ENCODE measurements at regions not wholly inside any gene's neighbourhood (a gene's known extent, or its start where the extent isn't known, plus 50 kb on each side); places are given as distances from the start of the nearest gene placed in this dataset.
"Not testable (repeated sequence)": the region's sequence is repeated elsewhere in the genome, so short reads cannot be mapped to it uniquely, and the experiment has no call there.

- no peak for DNase-seq
Measured at GRCh38 chr18:57951999-57952774, 91.8 kb upstream of the NEDD4L start.

GRCh38 chr18:57951117-57951796, 92.8 kb upstream of the NEDD4L start:
- DNase-seq: no peak

GRCh38 chr18:57950542-57950941, 93.5 kb upstream of the NEDD4L start:
- DNase-seq: no peak

- not testable (repeated sequence) for DNase-seq
Measured at GRCh38 chr18:57949335-57949734, 94.7 kb upstream of the NEDD4L start.

DNA sequence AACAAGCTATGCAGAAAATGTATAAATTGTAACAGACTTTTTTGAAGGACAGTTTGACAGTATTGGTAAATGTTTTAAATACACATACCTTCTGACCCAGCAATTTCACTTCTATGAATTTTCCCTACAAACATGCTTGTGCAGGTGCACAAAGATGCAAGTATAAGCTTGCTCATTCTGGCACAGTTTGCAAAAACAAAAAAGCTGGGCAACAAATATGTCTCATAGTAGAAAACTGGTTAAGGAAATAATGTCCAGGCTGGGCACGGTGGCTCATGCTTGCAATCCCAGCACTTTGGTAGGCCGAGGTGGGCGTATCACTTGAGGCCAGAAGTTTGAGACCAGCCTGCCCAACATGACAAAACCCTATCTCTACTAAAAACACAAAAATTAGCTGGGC, 96.9 kb upstream of the NEDD4L start:
- no peak for DNase-seq

DNA sequence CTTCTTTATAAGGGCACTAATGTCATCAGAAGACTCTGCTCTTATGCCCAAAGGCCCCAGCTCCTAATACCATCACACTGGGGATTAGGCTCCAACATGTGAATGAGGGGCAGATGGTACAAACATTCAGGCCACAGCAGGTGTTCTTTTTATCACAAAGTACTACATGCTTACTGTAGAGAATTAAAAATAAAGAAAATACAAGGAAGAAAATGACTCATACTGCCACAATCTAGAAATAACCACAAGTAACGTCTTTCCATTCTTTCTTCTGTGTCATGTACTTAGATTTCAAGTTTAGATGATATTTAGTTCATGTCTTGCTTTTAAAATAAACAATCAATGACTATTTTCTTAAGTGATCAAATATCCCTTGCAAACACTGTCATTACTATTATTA, 100.3 kb upstream of the NEDD4L start:
- no peak for DNase-seq

DNA sequence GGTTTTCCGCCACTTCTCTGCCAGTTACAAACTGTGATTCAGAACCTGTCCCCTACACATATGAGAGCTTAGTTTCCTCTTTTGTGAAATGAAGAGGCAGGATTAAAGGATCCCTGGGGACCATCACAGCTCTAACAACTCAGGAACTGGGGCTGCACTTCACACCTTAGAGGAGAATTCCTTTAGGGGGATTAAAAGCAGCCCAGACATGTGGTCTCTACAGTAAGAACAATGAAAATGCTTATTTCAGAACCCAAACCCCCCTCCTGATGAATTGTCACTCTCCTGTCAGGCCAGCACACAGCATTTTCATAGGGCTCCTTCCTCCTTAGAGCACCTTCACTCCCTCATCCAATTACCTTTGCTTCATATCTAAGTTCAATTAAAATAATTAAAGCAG, 101.5 kb upstream of the NEDD4L start:
- no peak for DNase-seq

- DNase-seq: no peak
Measured at GRCh38 chr18:57941841-57942489, 102.1 kb upstream of the NEDD4L start.

- no peak for DNase-seq
Measured at GRCh38 chr18:57940166-57940660, 103.8 kb upstream of the NEDD4L start.

GRCh38 chr18:57934375-57934774, 109.7 kb upstream of the NEDD4L start:
- not testable (repeated sequence) for DNase-seq

GRCh38 chr18:57931038-57931437, 113.0 kb upstream of the NEDD4L start:
- no peak for DNase-seq

GRCh38 chr18:57930476-57930875, 113.5 kb upstream of the NEDD4L start:
- no peak for DNase-seq

- DNase-seq: no peak
Measured at GRCh38 chr18:57929922-57930321, 114.1 kb upstream of the NEDD4L start.

GRCh38 chr18:57928466-57928865, 115.6 kb upstream of the NEDD4L start:
- DNase-seq: no peak

- no peak for DNase-seq
Measured at GRCh38 chr18:57927511-57927910, 116.5 kb upstream of the NEDD4L start.

DNA sequence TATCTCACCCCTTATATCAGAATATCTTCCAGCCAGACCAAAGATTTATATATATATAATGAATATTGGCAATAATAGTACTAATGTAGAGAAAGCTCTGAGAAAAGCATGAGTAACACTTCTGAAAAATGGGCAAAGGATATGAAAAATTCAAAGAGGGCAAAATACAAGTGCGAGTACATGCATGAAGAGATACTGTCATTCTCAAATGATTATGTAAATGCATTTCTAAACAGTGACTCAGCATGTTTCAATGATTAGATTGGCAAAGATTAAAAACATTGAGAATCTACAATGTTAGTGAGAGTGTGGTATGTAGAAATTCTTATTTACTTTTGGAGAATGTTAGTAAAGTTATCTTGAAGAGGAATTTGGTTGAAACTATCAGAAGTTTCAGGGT, 118.3 kb upstream of the NEDD4L start:
- no peak for DNase-seq

GRCh38 chr18:57923611-57924010, 120.4 kb upstream of the NEDD4L start:
- DNase-seq: no peak

DNA sequence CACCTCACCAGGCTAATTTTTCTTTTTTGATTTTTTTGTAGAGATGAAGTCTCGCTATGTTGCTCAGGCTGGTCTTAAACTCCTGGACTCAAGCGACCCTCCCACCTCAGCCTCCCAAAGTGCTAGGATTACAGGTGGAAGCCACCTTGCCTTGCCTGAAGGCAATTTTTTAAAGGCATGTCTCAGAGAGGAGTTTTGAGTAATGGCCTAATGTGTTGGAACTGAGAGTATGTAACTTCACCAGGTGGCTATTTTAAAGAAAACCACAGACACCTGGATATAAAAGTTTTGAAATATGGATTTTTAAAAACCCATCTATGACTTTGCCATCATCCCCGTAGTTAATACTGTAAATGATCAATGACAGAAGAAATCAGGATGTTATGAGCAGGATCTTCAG, 119.8 kb upstream of the ATP8B1 start:
- DNase-seq: no peak

DNA sequence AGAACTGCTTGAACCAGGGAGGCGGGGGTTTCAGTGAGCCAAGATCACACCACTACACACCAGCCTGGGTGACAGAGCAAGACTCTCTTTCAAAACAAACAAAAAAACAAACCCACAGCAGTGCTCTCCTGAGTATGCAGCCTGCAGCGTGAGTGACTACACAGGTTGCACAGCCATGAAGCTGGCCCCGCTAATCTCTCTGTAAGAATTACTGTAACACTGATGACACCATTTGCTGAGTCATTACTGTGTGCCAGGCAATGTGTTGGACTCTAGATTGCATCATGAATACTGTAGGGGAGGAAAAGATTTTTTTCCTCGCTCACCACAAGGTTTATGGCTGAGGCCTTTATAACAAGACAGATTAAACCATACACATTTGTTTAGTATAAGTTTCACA, 118.6 kb upstream of the ATP8B1 start:
- DNase-seq: no peak

DNA sequence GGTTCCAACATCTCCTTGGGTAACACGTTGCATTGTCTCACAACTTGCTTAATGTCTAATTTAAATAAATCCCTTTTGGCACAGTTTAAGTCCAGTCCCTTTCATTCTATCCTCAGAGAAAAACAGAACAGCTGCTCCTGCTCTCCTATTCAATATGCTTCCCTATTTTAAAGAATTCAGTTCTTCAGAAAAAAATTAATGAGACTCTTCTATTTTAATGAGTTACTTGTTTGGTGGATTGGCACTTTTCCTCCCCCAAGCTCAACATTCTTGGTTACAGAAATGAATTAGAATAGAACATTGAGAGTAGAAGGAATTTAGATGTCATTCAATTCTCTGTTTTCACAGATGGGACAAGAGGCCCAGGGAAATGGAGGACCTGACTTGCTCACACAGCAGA, 116.9 kb upstream of the ATP8B1 start:
- no peak for DNase-seq

DNA sequence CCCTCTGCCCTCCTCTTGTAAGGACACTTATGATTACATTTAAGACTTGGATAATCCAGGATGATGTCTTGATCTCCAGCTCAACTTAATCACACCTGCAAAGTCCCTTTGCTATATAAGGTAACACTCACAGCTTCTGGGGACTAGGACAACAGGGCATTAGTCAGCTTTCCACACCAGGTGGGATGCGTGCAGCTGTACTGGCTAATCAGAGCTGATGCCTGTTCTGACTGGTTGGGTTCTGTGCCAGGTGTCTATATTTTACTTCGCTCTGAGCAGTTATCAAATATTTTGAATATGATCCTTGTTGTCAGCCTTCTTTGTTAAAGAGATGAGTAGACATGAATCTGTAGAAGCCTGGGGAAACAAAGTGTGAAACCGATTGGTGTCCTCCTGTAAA, 115.5 kb upstream of the ATP8B1 start:
- DNase-seq: no peak

- DNase-seq: no peak
Measured at GRCh38 chr18:57916684-57917083, 113.6 kb upstream of the ATP8B1 start.

DNA sequence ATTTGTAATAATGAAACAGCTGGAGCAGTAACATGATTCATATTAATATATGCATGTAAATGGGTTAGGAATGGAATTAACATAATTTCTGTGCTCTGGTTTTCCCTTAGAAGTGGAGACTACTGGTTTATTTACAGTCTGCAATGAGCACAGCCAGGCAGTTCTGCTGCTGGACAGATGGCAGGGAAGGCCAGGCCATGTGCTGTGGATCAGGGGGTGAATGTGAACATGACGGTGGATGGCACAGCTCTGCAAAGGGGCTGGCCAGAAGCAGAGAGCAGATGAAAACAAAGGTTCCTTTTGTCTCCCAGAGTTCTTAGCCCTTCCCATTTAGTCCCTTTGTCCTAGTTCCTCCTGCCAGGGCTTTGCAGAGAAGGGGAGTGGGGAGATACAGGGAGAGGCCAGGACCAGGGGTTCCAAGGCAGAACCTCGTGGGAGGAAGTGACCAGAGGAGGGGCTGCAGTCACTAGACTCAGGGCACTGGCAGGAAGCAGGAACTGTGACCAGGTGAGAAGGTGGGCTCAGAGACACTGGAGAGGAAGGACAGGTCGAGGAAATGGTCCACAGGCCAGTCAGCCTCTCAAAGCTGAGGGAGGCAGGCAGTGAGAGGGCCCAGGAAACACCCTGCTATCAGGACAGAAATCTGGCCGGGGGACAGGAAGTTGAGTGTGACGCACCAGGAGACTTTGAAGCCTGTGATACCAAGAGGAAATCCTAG, 112.9 kb upstream of the ATP8B1 start:
- DNase-seq: no peak

All from activated CD4-positive, alpha-beta T cell treated with anti-CD3 and anti-CD28 coated beads for 4 hours (primary cell).